ENCODE measurements at regions not wholly inside any gene's neighbourhood (a gene's known extent, or its start where the extent isn't known, plus 50 kb on each side); places are given as distances from the start of the nearest gene placed in this dataset.

DNA sequence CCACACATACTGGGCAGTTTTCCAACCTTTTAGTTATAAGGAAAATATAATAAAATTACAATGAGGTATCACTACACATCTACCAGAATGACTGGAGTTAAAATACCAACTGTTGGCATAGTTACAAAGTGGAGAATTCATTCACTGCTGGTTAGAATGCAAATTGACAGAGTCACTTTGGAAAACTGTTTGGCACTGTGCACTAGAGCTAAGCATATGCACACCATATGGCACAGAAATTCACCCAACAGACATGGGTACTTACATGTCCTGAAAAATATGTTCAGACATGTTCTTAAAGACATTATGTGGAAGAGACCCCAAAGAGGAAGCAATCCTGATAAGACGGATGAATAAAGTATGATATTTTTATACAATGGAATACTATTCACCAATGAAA lies 686.1 kb upstream of the RAB6C start:
- H3K27me3 ChIP-seq (replicated peaks; ENCODE audit: insufficient read depth, low read depth, low read length, poor library complexity), result no peaks in the 10 kb centered on the region
- H3K27ac ChIP-seq (ENCODE audit: low read depth, low read length, poor library complexity, severe bottlenecking), result no peak overlapping the region
- no peak for DNase-seq (ENCODE audit: low spot score)
- no peaks in the 10 kb centered on the region for H3K36me3 ChIP-seq (ENCODE audit: insufficient read depth, low read length, poor library complexity, severe bottlenecking)
- ChIA-PET CTCF (no interaction called here), POLR2A (ENCODE audit: low non-redundant PET) (no interaction called here)
- H3K9me3 ChIP-seq (ENCODE audit: low read depth, low read length, poor library complexity, severe bottlenecking), result no peaks in the 10 kb centered on the region
- BruUV-seq (replicated peaks), result no TSS peak
- H3K4me1 ChIP-seq (ENCODE audit: insufficient read depth, low read length, poor library complexity, severe bottlenecking), result peaks cover 8% of the 10 kb centered on the region
- no peak overlapping the region for H3K4me3 ChIP-seq (ENCODE audit: low read depth, low read length, poor library complexity, severe bottlenecking)
- TF ChIP-seq EZH2 (IDR thresholded peaks at IDR 0.05; ENCODE audit: borderline replicate concordance, low read depth, low read length, poor library complexity, severe bottlenecking), result no peak
- TF ChIP-seq, protein P1, sequence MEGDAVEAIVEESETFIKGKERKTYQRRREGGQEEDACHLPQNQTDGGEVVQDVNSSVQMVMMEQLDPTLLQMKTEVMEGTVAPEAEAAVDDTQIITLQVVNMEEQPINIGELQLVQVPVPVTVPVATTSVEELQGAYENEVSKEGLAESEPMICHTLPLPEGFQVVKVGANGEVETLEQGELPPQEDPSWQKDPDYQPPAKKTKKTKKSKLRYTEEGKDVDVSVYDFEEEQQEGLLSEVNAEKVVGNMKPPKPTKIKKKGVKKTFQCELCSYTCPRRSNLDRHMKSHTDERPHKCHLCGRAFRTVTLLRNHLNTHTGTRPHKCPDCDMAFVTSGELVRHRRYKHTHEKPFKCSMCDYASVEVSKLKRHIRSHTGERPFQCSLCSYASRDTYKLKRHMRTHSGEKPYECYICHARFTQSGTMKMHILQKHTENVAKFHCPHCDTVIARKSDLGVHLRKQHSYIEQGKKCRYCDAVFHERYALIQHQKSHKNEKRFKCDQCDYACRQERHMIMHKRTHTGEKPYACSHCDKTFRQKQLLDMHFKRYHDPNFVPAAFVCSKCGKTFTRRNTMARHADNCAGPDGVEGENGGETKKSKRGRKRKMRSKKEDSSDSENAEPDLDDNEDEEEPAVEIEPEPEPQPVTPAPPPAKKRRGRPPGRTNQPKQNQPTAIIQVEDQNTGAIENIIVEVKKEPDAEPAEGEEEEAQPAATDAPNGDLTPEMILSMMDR (conservative IDR thresholded peaks at IDR 0.05; ENCODE audit: low read depth, low read length), result no peak
- intact Hi-C loops (cut with micrococcal nuclease; ENCODE audit: unreplicated experiment), result no loop called here

GRCh38 chr2:129296396-129296795 lies 683.1 kb upstream of the RAB6C start:
- H3K27ac ChIP-seq (ENCODE audit: low read depth, low read length, poor library complexity, severe bottlenecking), result no peak overlapping the region
- no TSS peak for BruUV-seq (replicated peaks)
- no peak for TF ChIP-seq EZH2 (IDR thresholded peaks at IDR 0.05; ENCODE audit: borderline replicate concordance, low read depth, low read length, poor library complexity, severe bottlenecking)
- TF ChIP-seq, protein P1 (conservative IDR thresholded peaks at IDR 0.05; ENCODE audit: low read depth, low read length), result no peak
- ChIA-PET CTCF (no interaction called here), POLR2A (ENCODE audit: low non-redundant PET) (no interaction called here)
- no peaks in the 10 kb centered on the region for H3K9me3 ChIP-seq (ENCODE audit: low read depth, low read length, poor library complexity, severe bottlenecking)
- H3K4me3 ChIP-seq (ENCODE audit: low read depth, low read length, poor library complexity, severe bottlenecking), result no peak overlapping the region
- DNase-seq (ENCODE audit: low spot score), result no peak
- H3K27me3 ChIP-seq (replicated peaks; ENCODE audit: insufficient read depth, low read depth, low read length, poor library complexity), result no peaks in the 10 kb centered on the region
- peaks cover 8% of the 10 kb centered on the region for H3K4me1 ChIP-seq (ENCODE audit: insufficient read depth, low read length, poor library complexity, severe bottlenecking)
- intact Hi-C loops (cut with micrococcal nuclease; ENCODE audit: unreplicated experiment), result no loop called here
- H3K36me3 ChIP-seq (ENCODE audit: insufficient read depth, low read length, poor library complexity, severe bottlenecking), result no peaks in the 10 kb centered on the region

- ChIA-PET POLR2A (ENCODE audit: low non-redundant PET) (interaction anchor here (0.7 kb wide), 1 partner anchor 19 kb away, joined by 3 read pairs; no protein-coding TSS in a partner anchor), CTCF (no interaction called here)
- intact Hi-C loops (cut with micrococcal nuclease; ENCODE audit: unreplicated experiment), result no loop called here
- peaks cover 8% of the 10 kb centered on the region for H3K4me1 ChIP-seq (ENCODE audit: insufficient read depth, low read length, poor library complexity, severe bottlenecking)
- H3K27me3 ChIP-seq (replicated peaks; ENCODE audit: insufficient read depth, low read depth, low read length, poor library complexity), result no peaks in the 10 kb centered on the region
- no peak overlapping the region for H3K4me3 ChIP-seq (ENCODE audit: low read depth, low read length, poor library complexity, severe bottlenecking)
- BruUV-seq (replicated peaks), result no TSS peak
- H3K9me3 ChIP-seq (ENCODE audit: low read depth, low read length, poor library complexity, severe bottlenecking), result no peaks in the 10 kb centered on the region
- peak; percentile 58 for DNase-seq (ENCODE audit: low spot score)
- TF ChIP-seq, protein P1 (conservative IDR thresholded peaks at IDR 0.05; ENCODE audit: low read depth, low read length), result no peak
- TF ChIP-seq EZH2 (IDR thresholded peaks at IDR 0.05; ENCODE audit: borderline replicate concordance, low read depth, low read length, poor library complexity, severe bottlenecking), result no peak
- no peaks in the 10 kb centered on the region for H3K36me3 ChIP-seq (ENCODE audit: insufficient read depth, low read length, poor library complexity, severe bottlenecking)
- H3K27ac ChIP-seq (ENCODE audit: low read depth, low read length, poor library complexity, severe bottlenecking), result no peak overlapping the region
Measured at GRCh38 chr2:129296806-129297205, 682.7 kb upstream of the RAB6C start.

All from A673 (cell line).